Fibroblast of lung (primary cell): ENCODE measurements at regions not wholly inside any gene's neighbourhood (a gene's known extent, or its start where the extent isn't known, plus 50 kb on each side); places are given as distances from the start of the nearest gene placed in this dataset.
A peak's percentile ranks its signal among the peaks of the same experiment; 100 is the strongest.

ENCODE experiments used
- DNase-seq, 2 donors: peaks; one replicate each; pipeline versions ENCODE4 v3.0.0 to v3.0.0-alpha.2; 2010; ENCODE audit warnings: low read depth in 2 of 2
- H2AFZ ChIP-seq: 2 replicates; pipeline ENCODE4 v1.5.1; 2012; ENCODE audit warnings: low read length, control low read depth, inconsistent platforms
- H3K27ac ChIP-seq: 2 replicates; pipeline ENCODE4 v1.5.1; 2011; ENCODE audit warnings: low read length, control low read depth; ENCODE audit not compliant: insufficient read depth
- H3K27me3 ChIP-seq: 2 replicates; pipeline ENCODE4 v1.5.1; 2011; ENCODE audit warnings: mild to moderate bottlenecking, low read length; ENCODE audit not compliant: control insufficient read depth, insufficient read depth
- H3K36me3 ChIP-seq: 2 replicates; pipeline ENCODE4 v1.5.1; 2011; ENCODE audit warnings: low read length; ENCODE audit not compliant: control insufficient read depth, insufficient read depth
- H3K4me1 ChIP-seq: 2 replicates; pipeline ENCODE4 v1.5.1; 2011; ENCODE audit warnings: low read length; ENCODE audit not compliant: control insufficient read depth, insufficient read depth; ENCODE audit errors: extremely low read depth
- H3K4me2 ChIP-seq: 2 replicates; pipeline ENCODE4 v1.5.1; 2011; ENCODE audit warnings: low read length, control low read depth; ENCODE audit not compliant: insufficient read depth; ENCODE audit errors: extremely low read depth
- H3K4me3 ChIP-seq, 4 experiments: fragments of 200-600 bp in 1 of 4; sonication (generic) in 1 of 4; replicated peaks in 1 of 4; 2 replicates each; pipeline ENCODE4 v1.5.1; 2011 to 2016; ENCODE audit warnings: low read length in 4 of 4, low read depth in 3 of 4, mild to moderate bottlenecking in 3 of 4, control low read depth in 2 of 4, inconsistent platforms in 1 of 4, mixed read lengths in 1 of 4; ENCODE audit not compliant: insufficient read depth in 1 of 4; ENCODE audit errors: control extremely low read depth in 1 of 4
- H3K79me2 ChIP-seq: 2 replicates; pipeline ENCODE4 v1.5.1; 2012; ENCODE audit warnings: mild to moderate bottlenecking, low read length, inconsistent platforms; ENCODE audit not compliant: control insufficient read depth, insufficient read depth
- H3K9ac ChIP-seq: 2 replicates; pipeline ENCODE4 v1.5.1; 2011; ENCODE audit warnings: mild to moderate bottlenecking, low read length, control low read depth; ENCODE audit not compliant: insufficient read depth
- H3K9me3 ChIP-seq: 2 replicates; pipeline ENCODE4 v1.5.1; 2012; ENCODE audit warnings: low read depth, low read length; ENCODE audit not compliant: control insufficient read depth, insufficient read depth
- H4K20me1 ChIP-seq: 2 replicates; pipeline ENCODE4 v1.5.1; 2011; ENCODE audit warnings: low read length; ENCODE audit not compliant: control insufficient read depth, insufficient read depth; ENCODE audit errors: extremely low read depth
- CTCF ChIP-seq, 2 donors: IDR thresholded peaks in 1 of 2; conservative IDR thresholded peaks in 1 of 2; 1 replicate in 1 of 2; 2 replicates in 1 of 2; pipeline ENCODE4 v1.5.1; 2011 to 2012; ENCODE audit warnings: low read length in 2 of 2, control low read depth in 1 of 2, inconsistent platforms in 1 of 2, low read depth in 1 of 2, mild to moderate bottlenecking in 1 of 2
- EZH2 ChIP-seq: IDR thresholded peaks from 2 replicates; pipeline ENCODE4 v1.5.1; 2012; ENCODE audit warnings: low read length, control low read depth, mild to moderate bottlenecking; ENCODE audit errors: missing control alignments

GRCh38 chr3:31055757-31056156, 161.3 kb upstream of the GADL1 start:
- Histone ChIP-seq H4K20me1 (no peaks in the 10 kb centered on the region), H3K9me3 (no peaks in the 10 kb centered on the region), H3K27ac (no peak overlapping the region), H2AFZ (no peak overlapping the region), H3K4me3 (no peak overlapping the region), H3K9ac (no peak overlapping the region), H3K4me1 (no peaks in the 10 kb centered on the region), H3K36me3 (no peaks in the 10 kb centered on the region), H3K79me2 (no peaks in the 10 kb centered on the region), H3K4me2 (no peak overlapping the region), H3K27me3 (no peaks in the 10 kb centered on the region)
- no peak for DNase-seq
- no peak for TF ChIP-seq CTCF (conservative IDR thresholded peaks at IDR 0.05 in 1 of 2, IDR thresholded peaks at IDR 0.05 in 1 of 2; ENCODE audit: low read depth in 1 of 2, low read length in 2 of 2)
- no peak for TF ChIP-seq EZH2

DNA sequence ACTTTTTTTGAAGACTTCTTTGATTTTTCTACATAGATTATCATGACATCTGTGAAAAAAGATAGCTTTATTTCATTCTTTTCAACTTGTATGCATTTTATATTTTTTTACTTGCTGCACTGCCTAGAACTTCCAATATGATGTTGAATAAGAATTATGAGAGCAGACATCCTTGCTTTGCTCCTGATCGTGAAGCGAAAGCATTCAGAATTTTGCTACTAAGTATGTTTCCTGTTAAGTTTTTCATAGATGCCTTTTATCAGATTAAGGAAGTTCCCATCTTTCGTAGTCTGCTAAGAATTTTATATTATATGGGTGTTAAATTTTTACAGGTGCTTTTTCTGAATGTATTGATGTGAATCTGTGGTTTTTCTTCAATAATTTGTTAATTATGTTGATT, 163.4 kb upstream of the GADL1 start:
- H4K20me1 ChIP-seq: no peaks in the 10 kb centered on the region
- no peaks in the 10 kb centered on the region for H3K9me3 ChIP-seq
- no peak overlapping the region for H3K9ac ChIP-seq
- no peaks in the 10 kb centered on the region for H3K27me3 ChIP-seq
- H3K4me3 ChIP-seq: no peak overlapping the region
- TF ChIP-seq CTCF (conservative IDR thresholded peaks at IDR 0.05 in 1 of 2, IDR thresholded peaks at IDR 0.05 in 1 of 2; ENCODE audit: low read depth in 1 of 2, low read length in 2 of 2) (no peak), EZH2 (no peak)
- no peak overlapping the region for H3K4me2 ChIP-seq
- H3K4me1 ChIP-seq: no peaks in the 10 kb centered on the region
- no peak overlapping the region for H2AFZ ChIP-seq
- H3K79me2 ChIP-seq: no peaks in the 10 kb centered on the region
- H3K27ac ChIP-seq: no peak overlapping the region
- no peaks in the 10 kb centered on the region for H3K36me3 ChIP-seq
- no peak for DNase-seq

DNA sequence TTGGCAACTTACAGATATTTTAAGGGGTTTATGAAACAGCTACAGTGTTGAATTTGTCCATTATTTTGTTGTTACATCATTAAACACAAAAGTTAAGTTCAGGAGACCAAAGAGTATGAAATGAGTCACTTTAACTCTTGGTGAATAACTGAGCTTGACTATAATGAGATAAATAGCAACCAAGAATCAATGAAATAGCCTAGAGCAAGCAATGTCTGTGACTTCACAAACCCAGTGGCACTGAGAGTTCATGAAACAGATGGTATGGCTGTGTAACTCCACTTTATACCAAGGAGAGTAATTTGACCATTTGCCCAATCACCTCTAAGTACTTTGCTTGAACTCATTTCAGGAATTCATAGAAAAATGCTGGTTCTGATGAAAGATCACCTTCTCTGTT, 169.6 kb upstream of the GADL1 start:
- H3K4me3 ChIP-seq: no peak overlapping the region

More for the DNA sequence above, 169.6 kb upstream of the GADL1 start:
- no peaks in the 10 kb centered on the region for H3K27me3 ChIP-seq
- peak; percentile 27 to 78 for DNase-seq
- H3K4me1 ChIP-seq: no peaks in the 10 kb centered on the region
- H4K20me1 ChIP-seq: no peaks in the 10 kb centered on the region
- no peaks in the 10 kb centered on the region for H3K9me3 ChIP-seq
- no peak overlapping the region for H3K4me2 ChIP-seq
- no peak overlapping the region for H2AFZ ChIP-seq
- no peak overlapping the region for H3K27ac ChIP-seq
- H3K79me2 ChIP-seq: no peaks in the 10 kb centered on the region
- H3K9ac ChIP-seq: no peak overlapping the region
- no peaks in the 10 kb centered on the region for H3K36me3 ChIP-seq
- TF ChIP-seq CTCF (conservative IDR thresholded peaks at IDR 0.05 in 1 of 2, IDR thresholded peaks at IDR 0.05 in 1 of 2; ENCODE audit: low read depth in 1 of 2, low read length in 2 of 2) (no peak), EZH2 (no peak)
